HG03354 (cell line): ENCODE measurements at regions not wholly inside any gene's neighbourhood (a gene's known extent, or its start where the extent isn't known, plus 50 kb on each side); places are given as distances from the start of the nearest gene placed in this dataset.
"Not testable (repeated sequence)": the region's sequence is repeated elsewhere in the genome, so short reads cannot be mapped to it uniquely, and the experiment has no call there.

ENCODE experiments used
- ATAC-seq: cut with Tn5 transposase; IDR thresholded peaks from one replicate; pipeline ENCODE4 v1.9.1; 2021; ENCODE audit warnings: mild to moderate bottlenecking; ENCODE audit not compliant: unreplicated experiment, poor library complexity, severe bottlenecking

DNA sequence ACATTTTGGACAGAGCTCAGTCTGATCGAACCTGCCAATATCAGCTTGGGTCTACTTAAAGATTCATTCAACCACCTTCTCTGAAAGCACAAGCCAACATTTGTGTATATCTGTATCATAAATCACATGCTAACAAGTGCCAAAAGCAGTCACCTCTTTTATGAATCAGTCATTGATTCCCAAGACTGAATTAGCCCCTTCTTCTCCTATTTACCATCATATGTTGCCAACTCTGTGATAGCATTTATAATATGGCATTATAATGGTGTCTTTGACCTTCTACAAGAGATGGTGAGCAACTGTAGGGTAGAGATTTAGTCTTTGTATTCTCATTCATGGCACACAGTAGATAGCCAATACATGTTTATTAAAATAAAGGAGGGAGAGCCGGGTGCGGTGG lies 61.4 kb downstream of the DDX53 start:
- ATAC-seq: no peak

DNA sequence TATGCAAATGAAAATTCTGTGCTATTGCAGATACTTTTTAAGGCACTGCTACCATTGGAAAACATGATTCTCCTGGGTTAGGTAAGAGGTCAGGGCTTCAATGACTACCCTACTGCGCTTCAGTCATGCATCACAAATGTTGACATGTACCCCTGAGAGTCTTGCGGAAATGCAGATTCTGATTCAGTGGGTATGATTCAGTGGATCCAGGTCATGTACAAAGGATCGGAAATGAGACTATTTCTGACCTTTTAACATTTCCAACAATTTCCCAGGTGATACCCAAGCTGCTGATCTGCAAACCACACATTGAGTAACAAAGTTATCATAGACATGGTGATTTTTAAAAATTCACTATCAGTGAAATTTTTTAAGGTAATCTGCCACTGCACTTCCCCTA lies 62.6 kb downstream of the DDX53 start:
- ATAC-seq: no peak

DNA sequence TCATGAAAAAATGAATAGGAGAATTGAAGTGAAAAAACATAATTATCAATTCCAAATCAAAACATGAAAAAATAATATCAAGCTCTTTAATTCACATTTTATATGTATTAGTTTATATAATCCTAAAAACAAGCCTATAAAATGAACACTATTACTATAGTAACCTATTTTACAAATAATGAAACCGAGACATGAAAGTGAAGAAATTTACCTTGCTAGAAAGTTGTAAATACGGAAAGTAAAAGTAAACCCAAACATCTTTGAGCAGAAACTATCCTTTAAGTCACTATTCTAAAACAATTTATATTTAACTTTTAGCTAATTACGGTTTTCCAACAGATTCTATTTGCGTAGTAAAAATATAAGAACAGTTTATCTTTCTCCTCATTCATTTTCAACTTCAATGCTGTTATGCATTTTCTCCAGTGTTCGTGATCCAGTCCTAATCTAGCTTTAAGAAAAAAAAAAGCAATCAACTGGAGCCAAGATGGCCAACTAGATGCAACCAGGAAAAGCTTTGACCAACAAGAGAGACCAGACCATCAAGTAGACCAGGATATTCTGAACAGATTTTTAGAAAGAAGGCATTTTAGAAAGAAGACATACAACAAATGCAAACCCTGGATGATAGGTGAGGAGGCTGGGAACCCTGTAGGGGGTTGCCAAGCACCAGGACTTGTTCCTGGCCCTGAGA lies 67.0 kb downstream of the DDX53 start:
- peak; percentile 71 for ATAC-seq

DNA sequence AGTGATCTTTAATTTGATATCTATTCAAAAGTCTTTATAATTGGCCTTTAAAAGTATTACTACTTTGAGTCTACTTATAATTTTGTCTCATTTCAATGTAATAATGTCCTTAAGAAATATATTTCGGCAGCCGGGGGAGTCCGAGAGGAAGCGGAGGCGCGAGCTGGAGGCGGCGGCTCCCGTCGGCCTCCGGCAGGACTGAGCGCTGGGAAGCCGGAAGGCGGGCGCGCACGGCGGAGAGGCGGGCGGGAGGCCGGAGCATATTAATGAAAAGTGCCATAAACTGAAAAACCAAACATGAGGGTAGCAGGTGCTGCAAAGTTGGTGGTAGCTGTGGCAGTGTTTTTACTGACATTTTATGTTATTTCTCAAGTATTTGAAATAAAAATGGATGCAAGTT lies 75.7 kb downstream of the DDX53 start:
- ATAC-seq: not testable (repeated sequence)

DNA sequence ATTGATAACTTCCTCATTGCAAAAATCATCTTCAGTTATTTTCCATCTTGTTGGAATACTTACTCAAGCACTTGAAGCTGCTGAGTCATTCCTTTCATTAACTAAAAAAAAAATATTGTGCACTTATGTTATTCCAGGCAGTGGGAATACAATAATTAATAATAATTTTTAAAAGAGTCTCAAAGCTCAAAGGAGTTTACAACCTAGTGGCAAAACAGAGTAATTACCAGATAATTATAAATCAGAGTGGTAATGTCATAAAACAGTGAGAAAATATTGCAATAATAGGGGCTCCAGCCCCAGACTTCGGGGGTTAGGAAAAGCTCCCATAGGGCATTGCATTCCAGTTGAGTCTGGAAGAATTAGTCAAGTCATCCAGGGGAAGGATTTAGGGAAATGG lies 79.6 kb downstream of the DDX53 start:
- ATAC-seq: no peak

DNA sequence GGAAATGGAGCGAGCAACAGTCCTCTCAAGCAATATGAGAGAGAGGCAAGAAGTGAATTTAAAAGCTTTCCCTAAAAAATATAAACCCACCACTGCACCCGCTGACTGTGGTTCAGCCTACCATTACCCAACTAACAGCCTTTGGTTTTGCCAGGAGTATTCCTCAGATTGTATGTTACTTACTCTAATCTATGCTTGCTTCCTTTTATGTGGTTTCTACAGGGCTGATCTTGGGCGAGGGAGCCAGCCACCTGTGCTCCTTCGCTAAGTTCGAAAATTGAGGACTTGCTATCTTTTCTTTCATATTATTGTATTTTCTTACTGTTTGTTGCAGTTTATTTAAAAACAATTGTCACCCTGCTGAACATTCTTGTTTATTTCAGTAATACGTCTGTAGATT lies 101.1 kb downstream of the DDX53 start:
- no peak for ATAC-seq

DNA sequence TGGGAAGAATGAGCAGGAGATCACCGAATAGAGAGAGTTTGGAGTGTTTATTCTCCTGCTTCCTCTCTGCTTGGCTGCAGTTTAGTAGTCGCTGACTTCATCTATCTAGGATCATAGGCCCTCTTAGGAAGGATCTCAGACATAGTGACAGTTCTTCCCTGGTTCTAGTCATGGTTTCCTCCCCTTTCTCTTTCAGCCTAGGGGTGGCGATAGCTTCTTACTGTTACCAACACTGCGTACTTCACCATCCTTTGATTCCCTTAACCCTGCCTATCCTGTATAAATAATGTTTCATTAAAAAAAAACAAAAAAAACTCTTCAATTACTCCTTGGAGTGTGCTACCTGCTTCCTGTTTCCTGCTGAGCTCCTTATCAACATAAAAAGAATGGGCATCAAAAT lies 103.8 kb downstream of the DDX53 start:
- no peak for ATAC-seq

DNA sequence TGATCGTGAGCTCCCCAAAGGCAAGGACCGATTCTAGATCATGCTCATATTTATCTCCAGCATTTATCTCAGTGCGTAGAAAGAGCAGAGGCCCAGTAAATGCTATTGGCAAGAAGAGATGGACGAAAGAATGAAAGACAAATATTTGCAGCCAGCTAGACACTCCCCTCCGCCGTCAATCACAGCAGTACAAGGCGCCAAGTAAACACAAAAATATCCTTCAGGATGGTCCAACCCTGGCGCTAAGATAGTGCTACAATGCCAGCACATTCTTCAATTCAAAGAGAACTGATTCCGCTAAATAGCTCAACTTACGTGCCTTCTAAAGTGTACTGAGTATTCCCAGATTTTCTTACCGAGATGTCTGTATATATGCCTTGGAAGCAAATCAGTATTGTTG lies 114.5 kb downstream of the DDX53 start:
- no peak for ATAC-seq

DNA sequence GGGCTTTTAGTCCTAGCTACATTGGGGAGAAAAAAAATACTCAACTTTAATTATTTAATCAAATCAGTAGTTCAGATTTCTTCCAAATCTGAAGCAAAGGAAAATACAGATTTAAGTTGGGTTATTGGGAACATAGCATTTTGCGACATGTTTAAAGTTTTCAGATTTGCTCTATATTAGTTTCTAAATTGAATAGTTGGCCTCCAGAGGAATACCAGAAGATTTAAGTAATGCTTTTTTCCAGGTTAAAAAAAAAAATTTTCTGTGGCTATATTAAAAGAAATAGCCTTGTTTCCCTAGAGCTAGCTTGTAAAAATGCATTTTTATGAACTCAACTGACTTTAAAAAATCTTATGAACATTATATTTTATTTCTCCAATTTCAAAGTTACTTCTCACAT lies 115.9 kb downstream of the DDX53 start:
- no peak for ATAC-seq

DNA sequence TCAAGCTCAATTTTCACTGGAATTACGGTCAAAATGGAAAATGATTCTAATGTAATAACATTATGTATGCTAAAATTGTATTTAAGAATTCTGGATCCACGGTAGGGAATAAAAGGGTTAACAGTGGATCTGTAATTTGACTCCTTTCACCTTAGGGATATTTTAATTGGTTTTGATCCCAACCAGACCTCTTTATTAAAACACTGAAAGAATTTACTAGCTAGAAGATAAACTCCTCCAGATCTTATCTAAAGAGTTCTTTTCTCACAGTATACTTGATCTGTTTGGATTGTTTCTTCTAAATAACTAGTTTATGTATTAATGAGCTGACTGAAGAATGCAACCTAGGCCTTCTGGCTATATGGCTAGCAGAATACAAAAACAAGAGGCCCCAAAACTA lies 118.4 kb downstream of the DDX53 start:
- ATAC-seq: no peak

DNA sequence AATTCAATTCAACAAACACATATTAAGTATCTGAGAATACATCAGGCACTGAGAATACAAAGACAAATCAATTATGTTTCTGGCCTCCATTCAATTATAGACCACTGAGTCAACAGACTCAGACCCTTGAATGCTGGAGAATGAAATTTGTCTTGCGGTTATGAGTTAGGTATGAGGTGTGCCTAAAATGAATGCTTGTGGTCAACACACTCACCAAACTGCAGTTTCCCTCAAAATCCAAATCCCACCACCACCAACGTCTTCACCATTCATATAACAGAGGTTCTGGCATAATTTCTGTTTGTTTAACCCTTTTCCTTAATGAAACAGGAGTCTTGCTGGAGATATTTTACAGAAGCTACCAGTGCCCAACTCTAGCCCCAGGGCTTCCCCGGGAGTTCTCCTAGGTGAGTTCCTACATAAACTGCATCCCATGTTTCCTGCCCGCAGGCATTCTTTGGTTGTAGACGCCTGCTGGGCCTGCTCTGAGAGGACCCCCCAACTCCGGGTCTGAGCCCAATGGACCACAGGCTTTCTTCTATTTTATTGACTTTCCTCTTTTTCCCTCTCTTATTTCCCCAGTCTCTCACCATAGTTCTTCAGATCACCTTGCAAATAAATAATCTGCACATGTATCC lies 119.2 kb downstream of the DDX53 start:
- ATAC-seq: no peak

DNA sequence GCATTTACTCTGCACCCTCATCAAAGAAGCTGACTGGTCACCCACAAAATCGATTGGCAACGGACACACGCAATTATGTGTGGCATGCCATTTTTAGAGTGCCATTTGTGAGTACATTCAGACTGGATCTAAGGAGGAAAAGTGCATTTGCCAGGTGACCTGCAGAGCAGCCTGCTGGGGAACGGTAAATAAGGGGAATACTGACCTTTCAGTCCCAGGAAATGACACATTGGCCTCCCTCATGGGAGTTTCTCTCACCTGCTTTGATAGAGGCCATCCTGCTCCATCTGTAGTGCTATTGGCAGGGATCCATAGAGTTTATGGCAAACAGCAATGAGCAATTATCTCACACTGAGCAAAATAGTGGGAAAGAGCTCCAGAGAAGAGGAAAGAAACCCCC lies 127.8 kb downstream of the DDX53 start:
- no peak for ATAC-seq

DNA sequence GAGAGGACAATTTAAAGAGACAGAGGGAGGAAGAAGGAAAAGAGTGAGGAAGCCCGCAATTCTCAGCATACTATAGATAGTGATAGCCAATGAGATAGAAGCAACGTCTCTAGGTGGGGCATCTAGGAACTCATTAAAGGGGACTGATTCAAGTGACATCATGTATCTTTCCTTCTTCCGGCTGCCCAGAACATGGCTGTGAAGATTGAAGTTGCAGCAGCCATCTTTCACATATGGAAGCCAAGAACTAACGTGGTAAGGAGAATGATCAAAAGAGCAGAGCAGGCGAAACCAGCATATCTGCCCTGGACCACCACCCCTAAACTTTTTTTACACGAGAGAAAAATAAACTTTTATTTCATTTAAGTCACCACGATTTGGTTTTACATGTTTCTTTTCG lies 133.8 kb downstream of the DDX53 start:
- ATAC-seq: no peak

DNA sequence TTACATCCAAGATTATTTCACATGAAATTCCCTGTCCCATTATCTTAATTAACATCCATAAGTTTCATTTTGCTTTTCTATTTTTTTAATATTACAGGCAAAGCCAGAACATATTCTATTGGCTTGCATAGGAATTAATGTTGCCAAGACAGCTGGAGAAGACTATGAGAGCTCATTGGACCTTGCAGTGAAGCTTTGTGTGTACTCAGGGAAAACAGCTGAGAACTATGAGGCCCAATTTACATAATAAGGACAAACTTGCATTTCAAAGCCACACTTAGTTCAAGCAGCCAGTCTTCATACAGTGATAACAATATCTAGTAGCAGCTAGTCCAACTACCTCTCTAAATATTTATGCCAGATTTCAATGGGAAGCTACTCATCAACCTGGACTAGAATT lies 134.4 kb downstream of the DDX53 start:
- no peak for ATAC-seq

DNA sequence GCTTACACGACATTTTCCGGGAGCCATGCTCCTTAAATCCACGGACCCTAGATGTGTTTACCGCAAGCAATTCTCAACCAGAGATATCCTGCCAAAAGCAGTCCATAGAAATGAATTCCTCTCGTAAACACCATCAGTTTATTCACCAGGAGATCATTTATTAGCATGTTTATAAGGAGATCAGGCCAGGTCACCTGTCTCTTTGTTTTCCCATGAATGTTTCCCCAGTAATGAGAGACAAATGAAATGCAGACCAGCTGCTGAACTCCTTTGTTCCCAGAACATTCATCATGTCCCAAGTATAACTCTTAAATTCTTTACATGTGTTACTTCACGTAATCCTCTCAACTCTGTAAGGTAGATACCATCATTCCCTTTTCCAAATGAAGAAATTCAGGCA lies 137.1 kb downstream of the DDX53 start:
- no peak for ATAC-seq

DNA sequence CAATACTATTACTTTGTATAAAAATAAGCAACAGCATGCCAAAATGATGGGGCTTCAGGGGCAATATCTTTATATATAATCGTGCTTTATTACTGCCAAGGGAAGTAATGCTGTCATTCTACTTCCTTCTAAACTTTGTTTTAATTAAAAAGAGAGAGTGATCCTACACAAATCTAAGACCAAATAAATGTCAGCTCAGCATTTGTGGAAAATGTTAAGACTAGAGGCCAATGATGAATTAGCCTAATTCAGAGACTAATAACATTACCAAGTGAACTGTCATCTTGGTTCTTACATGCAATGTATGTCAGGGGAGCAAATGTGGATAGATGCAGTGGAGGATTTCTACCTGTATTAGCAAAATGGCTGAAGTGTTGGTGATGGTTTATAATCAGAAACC lies 166.4 kb upstream of the PTCHD1 start:
- no peak for ATAC-seq

DNA sequence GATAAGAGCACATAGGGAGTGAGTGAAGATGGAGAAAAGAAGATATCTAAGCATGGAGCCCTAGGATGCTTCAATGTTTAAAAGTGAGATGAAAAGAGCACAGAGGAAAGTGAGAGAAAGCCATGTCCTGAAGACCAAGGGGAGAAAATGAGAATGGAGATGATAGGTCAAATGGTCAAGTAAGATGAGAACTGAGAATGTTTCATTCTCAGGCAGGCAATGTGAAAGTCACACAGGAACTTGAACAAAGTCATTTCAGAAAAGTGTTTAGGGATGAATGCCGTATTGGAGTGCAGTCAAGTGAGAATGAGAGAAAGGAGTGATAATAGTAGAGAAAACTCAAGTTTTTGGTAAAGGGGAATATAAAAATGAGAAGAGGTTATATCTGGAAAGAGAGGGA lies 148.7 kb upstream of the PTCHD1 start:
- no peak for ATAC-seq

DNA sequence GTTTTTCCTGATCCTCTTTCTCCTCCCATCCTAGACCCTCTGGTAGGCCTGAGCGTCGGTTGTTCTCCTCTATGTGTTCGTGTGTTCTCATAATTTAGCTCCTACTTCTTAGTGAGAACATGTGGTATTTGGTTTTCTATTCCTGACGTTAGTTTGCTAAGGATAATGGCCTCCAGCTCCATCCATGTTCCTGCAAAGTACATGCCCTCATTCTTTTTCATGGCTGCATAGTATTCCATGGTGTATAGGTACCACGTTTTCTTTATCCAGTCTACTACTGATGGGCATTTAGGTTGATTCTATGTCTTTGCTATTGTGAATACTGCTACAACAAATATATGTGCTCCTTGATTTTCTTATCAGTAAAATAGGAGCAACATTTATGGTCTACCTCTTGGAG lies 146.8 kb upstream of the PTCHD1 start:
- no peak for ATAC-seq

DNA sequence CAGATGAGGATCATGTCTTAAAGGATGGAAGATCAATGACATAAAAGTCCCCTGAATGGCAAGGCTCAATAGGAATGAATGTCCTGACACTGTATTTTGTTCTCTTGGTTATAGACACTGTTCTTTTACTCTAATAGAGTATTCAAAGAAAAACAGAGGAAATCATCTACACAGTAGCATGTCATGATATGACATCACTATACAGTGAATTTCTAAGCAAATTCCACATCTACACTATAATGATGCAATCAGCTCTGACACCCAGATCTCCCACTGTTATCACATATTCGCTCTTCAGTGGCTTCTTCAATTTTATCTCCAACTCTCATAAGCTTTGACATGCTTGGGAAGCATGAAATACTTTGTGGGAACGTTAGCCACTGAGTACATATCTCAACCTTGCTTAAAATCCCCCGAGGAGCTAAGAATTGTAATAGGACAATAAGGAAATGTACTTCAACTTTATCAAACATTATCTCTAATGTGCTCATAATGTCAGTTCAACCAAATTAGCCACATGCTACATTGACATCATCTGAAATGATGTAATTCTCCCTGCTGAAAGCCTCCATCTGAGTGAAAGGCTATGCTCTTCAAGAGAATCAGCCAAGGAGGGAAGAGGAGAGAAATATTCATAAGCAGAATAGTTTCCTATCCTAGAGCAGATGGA lies 139.6 kb upstream of the PTCHD1 start:
- ATAC-seq: no peak

DNA sequence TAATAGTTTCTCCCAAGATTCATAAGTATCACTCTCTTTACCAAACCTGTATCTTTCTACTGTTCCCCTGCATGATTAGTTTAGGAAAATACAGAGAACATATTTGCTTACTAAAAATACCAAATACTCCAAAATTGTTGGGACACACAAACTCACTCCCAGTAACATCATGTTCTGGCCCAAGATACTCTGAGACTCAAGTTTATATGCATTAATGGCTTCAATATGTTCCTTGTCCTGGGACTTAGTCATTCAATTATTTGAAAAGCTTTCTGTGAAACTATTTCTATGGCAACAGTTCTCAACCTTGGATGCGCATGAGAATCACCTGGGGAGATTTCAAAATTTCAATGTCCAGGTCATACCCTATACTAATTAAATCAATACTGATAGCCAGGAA lies 138.9 kb upstream of the PTCHD1 start:
- no peak for ATAC-seq

DNA sequence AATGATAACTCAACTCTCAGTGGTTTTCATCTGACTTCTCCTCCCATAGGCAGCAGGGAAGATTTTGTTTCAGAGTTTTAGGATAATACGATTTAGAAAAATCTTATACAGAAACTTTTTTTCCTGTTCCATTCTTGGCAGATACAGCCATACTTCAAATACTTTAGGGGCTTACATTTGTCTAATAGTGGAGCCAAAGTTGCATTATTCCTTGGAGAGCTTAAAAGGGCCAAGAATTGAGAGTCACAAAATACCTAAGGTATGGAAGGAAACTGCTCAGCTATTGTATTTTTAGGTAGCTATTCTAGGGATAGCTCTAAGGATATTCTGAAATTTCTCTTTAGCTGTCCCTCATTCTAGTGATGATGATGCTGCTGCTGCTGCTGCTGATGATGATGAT lies 132.9 kb upstream of the PTCHD1 start:
- ATAC-seq: no peak
